Thyroid gland (tissue), 4 donors: ENCODE measurements at regions not wholly inside any gene's neighbourhood (a gene's known extent, or its start where the extent isn't known, plus 50 kb on each side); places are given as distances from the start of the nearest gene placed in this dataset.
"Not testable (repeated sequence)": the region's sequence is repeated elsewhere in the genome, so short reads cannot be mapped to it uniquely, and the experiment has no call there.

Experiments
- CTCF ChIP-seq, 6 experiments: fragments of 200-600 bp in 3 of 6; fragments of 450-650 bp in 3 of 6; sonication (generic) in 3 of 6; IDR thresholded peaks; one replicate each; pipeline ENCODE4 v1.5.1; 2016 to 2019; ENCODE audit warnings: antibody characterized with exemption in 6 of 6, mild to moderate bottlenecking in 2 of 6, inconsistent platforms in 1 of 6, moderate library complexity in 1 of 6
- POLR2A ChIP-seq, 2 donors: fragments of 450-650 bp; IDR thresholded peaks; one replicate each; pipeline ENCODE4 v1.6.1; 2017; ENCODE audit warnings: antibody characterized with exemption in 2 of 2, mild to moderate bottlenecking in 2 of 2, moderate library complexity in 1 of 2

- TF ChIP-seq CTCF, POLR2A (IDR thresholded peaks at IDR 0.05): not testable (repeated sequence)
Observed at GRCh38 chr16:72453856-72454255, 281.9 kb upstream of the PMFBP1 start.
